NCI-H2227 (cell line): ENCODE measurements at regions not wholly inside any gene's neighbourhood (a gene's known extent, or its start where the extent isn't known, plus 50 kb on each side); places are given as distances from the start of the nearest gene placed in this dataset.

Source experiments
- DNase-seq: peaks from one replicate; lab custom pipeline; 2025; ENCODE audit not compliant: unreplicated experiment; lab: John Stamatoyannopoulos, UW

GRCh38 chr13:73767747-73768315, 366.4 kb downstream of the KLF12 start:
- no peak for DNase-seq

DNA sequence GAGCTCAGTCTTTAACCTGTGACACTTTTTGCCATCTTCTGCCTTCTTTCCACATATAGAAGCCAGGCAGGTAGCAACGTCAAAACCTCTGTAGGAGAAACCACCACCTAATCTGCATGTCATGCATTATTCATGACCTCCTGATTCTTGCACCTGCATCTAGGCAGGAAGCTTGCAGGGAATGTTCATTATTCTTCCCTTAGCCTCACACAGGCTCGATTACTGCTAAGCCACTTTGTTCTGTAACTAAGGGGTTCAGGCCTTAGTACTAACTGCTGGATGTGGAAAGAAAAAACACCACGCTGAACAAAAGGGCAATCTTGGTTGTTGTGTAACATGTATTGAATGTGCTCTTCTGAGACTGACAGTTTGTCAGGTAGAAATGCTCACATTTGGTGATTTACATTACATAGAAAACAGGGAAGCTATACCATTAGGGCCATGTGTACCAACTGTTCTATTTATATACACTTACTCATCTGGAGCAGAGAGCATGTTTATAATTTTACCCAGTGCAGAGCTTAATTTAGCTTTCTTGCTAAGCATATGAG, 366.9 kb downstream of the KLF12 start:
- no peak for DNase-seq

DNA sequence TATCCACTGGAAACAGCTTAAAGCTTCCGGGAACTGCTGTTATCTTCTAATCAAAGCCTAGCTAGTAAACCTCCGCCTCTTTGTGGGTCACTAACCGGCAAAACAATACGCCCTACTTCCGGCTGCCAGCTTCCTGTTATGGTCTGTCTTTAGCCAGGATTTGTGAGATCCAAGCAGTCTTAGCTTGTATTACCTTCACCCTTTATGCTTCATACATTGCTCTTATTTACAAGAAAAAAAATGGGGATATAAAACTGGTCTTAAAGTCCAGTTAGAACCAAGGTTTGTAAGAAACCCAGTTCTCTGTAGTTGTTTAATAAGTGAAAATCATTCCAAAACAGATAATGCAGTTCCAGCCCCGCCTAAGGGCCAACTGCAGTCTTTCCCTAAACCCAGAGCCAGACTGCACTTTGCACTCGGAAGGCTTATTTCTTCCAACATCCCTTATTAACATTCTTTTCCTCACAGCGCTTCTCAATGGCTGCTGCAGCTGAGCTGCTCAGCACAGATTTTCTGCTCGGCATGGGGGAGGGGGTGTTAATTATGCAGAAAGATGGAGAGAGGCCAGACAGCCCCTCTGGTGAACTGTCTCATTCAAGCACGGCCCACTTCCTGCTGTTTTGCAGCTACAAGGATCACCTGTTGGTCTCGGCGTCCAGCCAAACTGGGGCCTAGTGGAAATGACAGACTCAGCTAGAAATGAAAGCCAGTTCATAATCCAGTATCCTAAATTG, 368.4 kb downstream of the KLF12 start:
- peak; percentile 87 for DNase-seq

- DNase-seq = no peak
These were observed 374.8 kb downstream of the KLF12 start for GRCh38 chr13:73759434-73759833.

- DNase-seq = no peak
These were observed 376.5 kb downstream of the KLF12 start for GRCh38 chr13:73757481-73758233.

GRCh38 chr13:73754727-73755292, 379.4 kb downstream of the KLF12 start:
- peak; percentile 79 for DNase-seq

DNA sequence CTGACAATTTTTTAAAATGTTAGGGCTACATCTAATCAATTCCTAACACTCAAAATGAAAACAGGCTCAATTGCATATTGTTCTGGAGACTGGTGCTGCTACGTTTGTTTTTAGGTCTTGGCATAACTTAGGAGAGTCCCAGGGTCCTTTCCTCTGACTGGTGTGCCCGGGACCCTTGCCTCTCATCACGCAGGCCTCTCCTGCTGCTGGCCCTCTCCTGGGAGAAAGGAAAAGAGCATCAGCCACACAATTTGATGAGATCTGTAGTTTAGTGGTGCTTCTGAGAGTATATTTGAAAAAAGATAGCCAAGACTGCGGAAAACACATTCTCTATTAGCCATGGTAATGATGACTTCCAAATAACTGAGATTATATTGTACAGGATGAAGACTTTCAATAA, 380.0 kb downstream of the KLF12 start:
- DNase-seq = no peak

GRCh38 chr13:73751290-73751689, 382.9 kb downstream of the KLF12 start:
- no peak for DNase-seq

DNA sequence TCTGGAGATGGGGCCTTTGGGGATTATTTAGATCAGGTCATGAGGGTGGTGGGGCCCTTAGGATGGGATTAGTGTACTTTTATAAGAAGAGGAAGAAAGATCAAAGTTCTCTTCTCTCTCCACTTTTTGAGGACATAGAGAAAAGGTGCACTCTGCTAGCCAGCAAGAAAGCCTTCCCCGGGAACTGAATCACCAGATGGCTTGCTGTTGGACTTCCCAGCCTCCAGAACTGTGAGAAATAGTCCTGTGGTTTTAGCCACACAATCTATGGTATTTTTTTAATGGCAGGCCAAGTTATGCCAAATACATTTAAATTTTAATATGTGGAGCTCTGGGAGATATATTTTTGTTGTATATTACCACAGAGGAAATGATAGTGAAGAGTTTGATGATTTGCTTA, 385.8 kb downstream of the KLF12 start:
- DNase-seq = no peak

GRCh38 chr13:73745190-73745589, 389.0 kb downstream of the KLF12 start:
- DNase-seq = no peak

DNA sequence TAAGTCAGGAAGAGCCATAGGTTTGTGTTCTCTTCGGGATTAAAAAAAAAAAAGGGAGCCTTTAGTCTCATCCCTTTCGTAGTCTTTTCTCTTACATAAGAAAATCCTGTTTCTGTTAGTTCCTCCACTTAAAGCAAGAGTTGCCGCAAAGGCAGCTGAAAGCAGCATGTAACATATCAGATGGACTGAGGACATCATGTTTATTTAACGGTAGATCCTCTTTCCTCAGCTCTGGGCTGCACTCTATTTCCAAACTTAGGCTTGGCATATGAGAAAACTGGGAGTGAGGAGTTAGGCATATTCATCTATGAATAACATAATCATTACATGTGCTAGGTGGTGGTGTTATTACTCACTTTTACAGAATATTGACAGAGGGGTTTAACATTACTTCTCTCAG, 391.2 kb downstream of the KLF12 start:
- no peak for DNase-seq

- DNase-seq = no peak
These were observed 392.5 kb downstream of the KLF12 start for GRCh38 chr13:73741742-73742141.

DNA sequence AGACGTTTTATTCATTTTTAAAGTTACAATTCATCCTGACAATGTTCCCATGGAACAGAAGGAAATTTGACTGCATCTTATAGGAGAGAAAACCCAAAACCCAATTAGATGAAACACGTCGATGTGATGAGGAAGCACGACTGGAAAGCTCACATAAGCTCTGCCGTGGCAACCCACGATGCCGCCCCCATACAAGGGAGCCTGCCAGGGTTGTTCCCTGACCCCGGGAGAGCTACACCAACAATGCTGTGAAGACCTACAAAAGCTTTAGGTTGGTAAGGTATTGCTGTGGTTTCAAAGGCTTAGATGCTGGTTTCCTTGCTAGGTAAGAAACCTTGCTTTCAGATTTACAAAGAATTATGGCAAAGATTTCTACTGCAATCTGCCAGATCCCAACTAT, 393.1 kb downstream of the KLF12 start:
- no peak for DNase-seq

DNA sequence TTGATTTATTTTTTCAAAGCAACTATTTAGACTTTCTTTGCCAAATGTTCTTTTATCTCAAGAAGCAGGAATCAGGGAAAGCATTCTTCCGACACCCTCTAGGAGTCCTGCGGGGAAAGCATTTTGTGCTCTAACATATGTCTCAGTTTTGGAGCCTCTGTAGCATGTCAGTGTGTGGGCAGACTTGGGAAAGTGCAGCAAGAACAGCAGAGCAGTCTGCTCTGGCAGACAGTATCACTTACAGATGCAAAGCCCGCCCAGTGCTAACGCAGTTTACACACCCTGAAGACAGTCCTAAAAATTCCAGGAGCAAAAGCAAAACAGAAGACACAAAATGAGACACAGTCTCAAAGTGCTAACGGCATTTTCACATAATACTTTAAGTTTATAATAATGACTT, 393.5 kb downstream of the KLF12 start:
- no peak for DNase-seq

GRCh38 chr13:73739394-73739793, 394.8 kb downstream of the KLF12 start:
- DNase-seq = no peak

- DNase-seq = no peak
These were observed 395.6 kb downstream of the KLF12 start for GRCh38 chr13:73738626-73739025.

GRCh38 chr13:73737214-73737613, 397.0 kb downstream of the KLF12 start:
- DNase-seq = no peak

- no peak for DNase-seq
These were observed 400.5 kb downstream of the KLF12 start for GRCh38 chr13:73733706-73734105.

DNA sequence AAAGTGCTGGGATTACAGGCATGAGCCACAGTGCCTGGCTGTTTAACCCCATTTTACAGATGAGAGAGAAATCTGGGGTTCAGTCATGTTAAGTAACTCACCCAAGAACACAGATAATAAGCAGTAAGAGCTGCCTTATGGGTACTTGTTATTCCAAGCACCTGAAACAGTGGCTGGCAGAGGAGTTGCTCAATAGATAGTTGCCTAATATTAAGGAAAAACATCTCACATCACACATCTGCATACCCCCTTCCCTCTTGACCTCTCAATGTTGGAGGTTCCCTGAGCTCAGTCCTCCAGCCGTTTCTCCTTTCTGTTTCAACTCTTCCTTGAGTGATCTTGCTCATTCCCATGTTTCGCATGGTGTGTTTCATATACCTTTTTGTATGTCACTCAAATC, 401.9 kb downstream of the KLF12 start:
- no peak for DNase-seq

DNA sequence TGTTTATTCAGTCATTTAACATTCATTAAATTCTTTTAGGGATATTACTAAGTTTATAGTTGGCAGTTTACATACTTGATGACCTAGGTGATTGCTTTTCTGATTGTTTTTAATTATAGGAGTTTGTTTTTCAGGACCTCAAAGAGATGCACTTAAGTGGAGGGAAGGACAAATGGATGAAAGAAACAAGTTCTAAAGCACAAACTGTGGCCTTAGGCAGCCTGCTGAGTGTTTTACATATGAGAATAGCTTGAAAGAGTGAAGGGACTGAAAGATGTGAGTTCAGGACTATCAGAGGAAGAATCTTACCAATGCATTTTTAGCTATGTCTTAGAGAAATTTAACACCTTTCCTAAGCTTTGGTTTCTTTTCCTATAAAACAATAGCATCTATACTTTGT, 402.6 kb downstream of the KLF12 start:
- DNase-seq = no peak

GRCh38 chr13:73730014-73730413, 404.2 kb downstream of the KLF12 start:
- no peak for DNase-seq

DNA sequence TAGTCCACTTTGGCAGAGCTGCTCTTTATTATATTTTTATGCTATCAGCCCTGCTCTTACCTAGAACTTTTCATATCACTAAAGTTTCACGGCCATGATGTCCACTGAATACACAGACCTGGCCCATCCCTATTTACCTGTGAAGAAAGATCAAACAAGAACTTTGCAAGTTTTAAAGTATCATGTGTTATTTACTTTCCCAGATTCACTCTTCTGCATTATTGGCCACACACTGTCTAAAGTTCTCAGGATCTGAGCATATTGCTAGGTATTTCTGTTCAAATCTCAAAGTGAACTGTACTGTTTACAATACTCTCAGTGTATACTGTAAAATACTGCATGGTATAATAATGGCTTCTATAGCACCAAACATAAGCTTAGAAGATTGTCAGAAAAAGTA, 405.2 kb downstream of the KLF12 start:
- DNase-seq = no peak
